Neural progenitor cell (in vitro differentiated cells): ENCODE measurements at regions not wholly inside any gene's neighbourhood (a gene's known extent, or its start where the extent isn't known, plus 50 kb on each side); places are given as distances from the start of the nearest gene placed in this dataset.

Source experiments
- CTCF ChIP-seq: fragments of 200-600 bp; sonication (generic); IDR thresholded peaks from 2 replicates; pipeline ENCODE4 v1.5.1; 2017; ENCODE audit warnings: antibody characterized with exemption, mild to moderate bottlenecking
- EZH2 ChIP-seq: fragments of 200-600 bp; sonication (generic); IDR thresholded peaks from 2 replicates; pipeline ENCODE4 v1.6.1; 2017; ENCODE audit warnings: antibody characterized with exemption, mild to moderate bottlenecking, moderate library complexity

DNA sequence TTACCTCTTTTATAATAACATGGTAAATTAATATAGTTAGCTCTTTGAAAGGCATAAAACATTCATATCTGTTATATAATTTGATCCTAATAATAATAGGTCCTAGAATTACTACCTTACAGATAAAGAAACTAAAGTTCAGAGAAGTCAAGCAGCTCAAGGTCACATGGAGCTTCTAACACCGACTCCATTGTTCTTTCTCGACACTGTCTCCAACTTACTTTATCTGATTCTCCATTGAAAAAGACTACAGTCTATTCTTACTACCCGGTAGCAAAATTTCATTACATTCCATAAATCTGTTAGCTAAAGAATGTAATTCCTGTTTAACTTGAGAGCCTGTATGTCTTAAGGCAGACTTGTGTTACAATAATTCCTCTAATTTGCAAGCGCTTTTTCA, 96.3 kb upstream of the TMEM161B start:
- TF ChIP-seq CTCF (no peak), EZH2 (no peak)
